T-helper 2 cell treated with Interferon-gamma antibody and Interleukin-4, amounts not matched to agents 5 μg/mL and 100 μg/mL, for 36 hours (primary cell): ENCODE measurements at regions not wholly inside any gene's neighbourhood (a gene's known extent, or its start where the extent isn't known, plus 50 kb on each side); places are given as distances from the start of the nearest gene placed in this dataset.
"Not testable (repeated sequence)": the region's sequence is repeated elsewhere in the genome, so short reads cannot be mapped to it uniquely, and the experiment has no call there.

Source experiments
- DNase-seq: peaks from one replicate; pipeline ENCODE4 v3.0.0; 2021; ENCODE audit warnings: low spot score
- H3K27ac Mint-ChIP-seq: one replicate; pipeline ENCODE4 v1.8.0; 2021; ENCODE audit warnings: mild to moderate bottlenecking, mixed read lengths
- H3K27me3 Mint-ChIP-seq: one replicate; pipeline ENCODE4 v1.8.0; 2021; ENCODE audit warnings: low read depth, mixed read lengths
- H3K36me3 Mint-ChIP-seq: one replicate; pipeline ENCODE4 v1.8.0; 2021; ENCODE audit warnings: low read depth, mixed read lengths
- H3K4me1 Mint-ChIP-seq: one replicate; pipeline ENCODE4 v1.8.0; 2021; ENCODE audit warnings: low read depth, mixed read lengths
- H3K4me3 Mint-ChIP-seq: one replicate; pipeline ENCODE4 v1.8.0; 2022; ENCODE audit warnings: mild to moderate bottlenecking, moderate library complexity, mixed read lengths
- H3K9me3 Mint-ChIP-seq: one replicate; pipeline ENCODE4 v1.8.0; 2021; ENCODE audit warnings: mixed read lengths

- Mint-ChIP-seq H3K4me1 (no peaks in the 10 kb centered on the region), H3K36me3 (no peaks in the 10 kb centered on the region), H3K27me3 (no peaks in the 10 kb centered on the region), H3K4me3 (no peak overlapping the region), H3K9me3 (peaks cover 30% of the 10 kb centered on the region), H3K27ac (no peak overlapping the region)
- no peak for DNase-seq
Measured at GRCh38 chr2:116513991-116514390, 1300.5 kb upstream of the DDX18 start.

- Mint-ChIP-seq H3K4me1 (no peaks in the 10 kb centered on the region), H3K9me3 (peaks cover 38% of the 10 kb centered on the region), H3K4me3 (no peak overlapping the region), H3K27me3 (no peaks in the 10 kb centered on the region), H3K27ac (no peak overlapping the region), H3K36me3 (no peaks in the 10 kb centered on the region)
- DNase-seq = no peak
Measured at GRCh38 chr2:116517936-116518335, 1296.6 kb upstream of the DDX18 start.

- DNase-seq = no peak
- H3K27me3 Mint-ChIP-seq = no peaks in the 10 kb centered on the region
- no peaks in the 10 kb centered on the region for H3K36me3 Mint-ChIP-seq
- no peak overlapping the region for H3K4me3 Mint-ChIP-seq
- H3K4me1 Mint-ChIP-seq = no peaks in the 10 kb centered on the region
- H3K9me3 Mint-ChIP-seq = peaks cover 45% of the 10 kb centered on the region
- H3K27ac Mint-ChIP-seq = no peak overlapping the region
Measured at GRCh38 chr2:116537811-116538210, 1276.7 kb upstream of the DDX18 start.

- Mint-ChIP-seq H3K27ac (no peak overlapping the region), H3K4me1 (no peaks in the 10 kb centered on the region), H3K27me3 (no peaks in the 10 kb centered on the region), H3K4me3 (no peak overlapping the region), H3K36me3 (no peaks in the 10 kb centered on the region), H3K9me3 (peaks cover 50% of the 10 kb centered on the region)
- DNase-seq = no peak
Measured at GRCh38 chr2:116545286-116546068, 1269.0 kb upstream of the DDX18 start.

- not testable (repeated sequence) for DNase-seq, H3K27me3 Mint-ChIP-seq, H3K36me3 Mint-ChIP-seq, H3K4me3 Mint-ChIP-seq, H3K4me1 Mint-ChIP-seq, H3K27ac Mint-ChIP-seq
- H3K9me3 Mint-ChIP-seq = peaks cover 57% of the 10 kb centered on the region
Measured at GRCh38 chr2:116552738-116553419, 1261.6 kb upstream of the DDX18 start.

- no peak overlapping the region for H3K27ac Mint-ChIP-seq
- no peak overlapping the region for H3K4me3 Mint-ChIP-seq
- H3K36me3 Mint-ChIP-seq = no peaks in the 10 kb centered on the region
- no peaks in the 10 kb centered on the region for H3K4me1 Mint-ChIP-seq
- no peak for DNase-seq
- H3K27me3 Mint-ChIP-seq = no peaks in the 10 kb centered on the region
- H3K9me3 Mint-ChIP-seq = peaks cover 39% of the 10 kb centered on the region
Measured at GRCh38 chr2:116580209-116580608, 1234.3 kb upstream of the DDX18 start.

- no peak overlapping the region for H3K4me3 Mint-ChIP-seq
- no peak for DNase-seq
- H3K36me3 Mint-ChIP-seq = no peaks in the 10 kb centered on the region
Measured at GRCh38 chr2:116582850-116583249, 1231.6 kb upstream of the DDX18 start.

GRCh38 chr2:116585669-116586327, 1228.7 kb upstream of the DDX18 start:
- Mint-ChIP-seq H3K36me3 (no peaks in the 10 kb centered on the region), H3K4me3 (no peak overlapping the region), H3K4me1 (no peaks in the 10 kb centered on the region), H3K27me3 (no peaks in the 10 kb centered on the region), H3K9me3 (peaks cover 37% of the 10 kb centered on the region), H3K27ac (no peak overlapping the region)
- no peak for DNase-seq

More at GRCh38 chr2:116582850-116583249, 1231.6 kb upstream of the DDX18 start:
- H3K27me3 Mint-ChIP-seq = no peaks in the 10 kb centered on the region
- H3K9me3 Mint-ChIP-seq = peaks cover 39% of the 10 kb centered on the region
- H3K27ac Mint-ChIP-seq = no peak overlapping the region
- H3K4me1 Mint-ChIP-seq = no peaks in the 10 kb centered on the region

- H3K27me3 Mint-ChIP-seq = no peaks in the 10 kb centered on the region
- H3K4me3 Mint-ChIP-seq = no peak overlapping the region
- no peak for DNase-seq
- no peaks in the 10 kb centered on the region for H3K36me3 Mint-ChIP-seq
- H3K9me3 Mint-ChIP-seq = peaks cover 37% of the 10 kb centered on the region
- H3K4me1 Mint-ChIP-seq = no peaks in the 10 kb centered on the region
- H3K27ac Mint-ChIP-seq = no peak overlapping the region
Measured at GRCh38 chr2:116586328-116586689, 1228.2 kb upstream of the DDX18 start.
